DND-41 (cell line): ENCODE measurements at regions not wholly inside any gene's neighbourhood (a gene's known extent, or its start where the extent isn't known, plus 50 kb on each side); places are given as distances from the start of the nearest gene placed in this dataset.

Source experiments
- CTCF ChIP-seq: IDR thresholded peaks from 2 replicates; pipeline ENCODE4 v1.5.1; 2012; ENCODE audit warnings: borderline replicate concordance, low read length, moderate library complexity, mild to moderate bottlenecking; ENCODE audit not compliant: poor library complexity, severe bottlenecking; ENCODE audit errors: extremely low read depth
- EZH2 ChIP-seq: IDR thresholded peaks from 3 replicates; pipeline ENCODE4 v1.6.1; 2012; ENCODE audit warnings: borderline replicate concordance, low read depth, mild to moderate bottlenecking, moderate library complexity, low read length, inconsistent platforms; ENCODE audit not compliant: severe bottlenecking

- TF ChIP-seq CTCF = no peak
- TF ChIP-seq EZH2 = no peak
These were observed 67.8 kb upstream of the RPRM start for GRCh38 chr2:153546358-153546757.
